ENCODE measurements at regions not wholly inside any gene's neighbourhood (a gene's known extent, or its start where the extent isn't known, plus 50 kb on each side); places are given as distances from the start of the nearest gene placed in this dataset.

DNA sequence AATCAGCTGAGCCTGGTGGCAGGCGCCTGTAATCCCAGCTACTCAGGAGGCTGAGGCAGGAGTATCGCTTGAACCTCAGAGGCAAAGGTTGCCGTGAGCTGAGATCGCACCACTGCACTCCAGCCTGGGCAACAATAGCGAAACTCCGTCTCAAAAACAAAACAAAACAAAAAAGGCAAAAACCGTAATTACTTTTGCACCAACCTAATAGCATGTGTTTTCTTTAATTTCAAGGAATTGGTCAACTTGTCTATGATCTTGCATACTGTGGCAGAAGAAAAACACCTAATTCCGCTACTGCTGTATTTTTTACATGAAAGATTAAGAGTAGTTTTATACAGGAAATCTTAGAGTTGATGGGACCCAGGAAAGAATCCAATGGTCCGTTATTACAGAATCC is 241.2 kb downstream of the COL4A1 start:
- TF ChIP-seq, protein P1, sequence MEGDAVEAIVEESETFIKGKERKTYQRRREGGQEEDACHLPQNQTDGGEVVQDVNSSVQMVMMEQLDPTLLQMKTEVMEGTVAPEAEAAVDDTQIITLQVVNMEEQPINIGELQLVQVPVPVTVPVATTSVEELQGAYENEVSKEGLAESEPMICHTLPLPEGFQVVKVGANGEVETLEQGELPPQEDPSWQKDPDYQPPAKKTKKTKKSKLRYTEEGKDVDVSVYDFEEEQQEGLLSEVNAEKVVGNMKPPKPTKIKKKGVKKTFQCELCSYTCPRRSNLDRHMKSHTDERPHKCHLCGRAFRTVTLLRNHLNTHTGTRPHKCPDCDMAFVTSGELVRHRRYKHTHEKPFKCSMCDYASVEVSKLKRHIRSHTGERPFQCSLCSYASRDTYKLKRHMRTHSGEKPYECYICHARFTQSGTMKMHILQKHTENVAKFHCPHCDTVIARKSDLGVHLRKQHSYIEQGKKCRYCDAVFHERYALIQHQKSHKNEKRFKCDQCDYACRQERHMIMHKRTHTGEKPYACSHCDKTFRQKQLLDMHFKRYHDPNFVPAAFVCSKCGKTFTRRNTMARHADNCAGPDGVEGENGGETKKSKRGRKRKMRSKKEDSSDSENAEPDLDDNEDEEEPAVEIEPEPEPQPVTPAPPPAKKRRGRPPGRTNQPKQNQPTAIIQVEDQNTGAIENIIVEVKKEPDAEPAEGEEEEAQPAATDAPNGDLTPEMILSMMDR (IDR thresholded peaks at IDR 0.05), result no peak
- no peak for TF ChIP-seq POLR2A (IDR thresholded peaks at IDR 0.05)

Data from adrenal gland (tissue), 5 donors.